HCT116 (cell line): ENCODE measurements at regions not wholly inside any gene's neighbourhood (a gene's known extent, or its start where the extent isn't known, plus 50 kb on each side); places are given as distances from the start of the nearest gene placed in this dataset.
A peak's percentile ranks its signal among the peaks of the same experiment; 100 is the strongest.

ENCODE experiments used
- ATAC-seq: fragments of 200-7000 bp; cut with Tn5 transposase; 2 replicates; pipeline ENCODE4 v1.9.1; 2020; ENCODE audit warnings: mild to moderate bottlenecking, moderate library complexity
- BruUV-seq: library from RNA; stranded (reverse); fragments of 400-500 nt; replicated peaks from 2 replicates; lab custom pipeline; 2021; lab: Mats Ljungman, UMichigan
- CTCF ChIA-PET: fragments of 300-600 bp; sonication (Branson Sonifier 250); formaldehyde crosslinking; loops from one replicate; lab custom pipeline; 2021; ENCODE audit warnings: antibody characterized with exemption; lab: Charles Lee
- POLR2A ChIA-PET: fragments of 300-600, 350-600 bp; sonication (Branson Sonifier 250); formaldehyde crosslinking; loops from one replicate; lab custom pipeline; 2021; ENCODE audit warnings: antibody characterized with exemption; lab: Charles Lee
- RAD21 ChIA-PET, 2 experiments: fragments of 300-600 bp; sonication (Branson Sonifier 250); formaldehyde crosslinking; loops; one replicate each; lab custom pipeline; 2023; ENCODE audit warnings: low total read pairs in 2 of 2; ENCODE audit not compliant: uncharacterized antibody in 2 of 2, unreplicated experiment in 2 of 2, low non-redundant PET in 1 of 2; lab: Charles Lee
- DNase-seq: peaks from one replicate; pipeline ENCODE4 v3.0.0-alpha.2; 2010; ENCODE audit warnings: low read depth, low spot score
- H2AFZ ChIP-seq: fragments of 200-600 bp; shearing (Covaris generic), sonication (generic); 2 replicates; pipeline ENCODE4 v1.6.1; 2017; ENCODE audit warnings: low read depth, mixed run types, mixed read lengths, antibody characterized with exemption, low read length; ENCODE audit not compliant: poor library complexity, severe bottlenecking
- H3K27ac ChIP-seq: 2 replicates; pipeline ENCODE4 v1.5.1; 2012; ENCODE audit warnings: low read depth, low read length
- H3K27me3 ChIP-seq: fragments of 200-600 bp; sonication (generic); 2 replicates; pipeline ENCODE4 v1.6.1; 2016; ENCODE audit warnings: mixed run types, low read length, mixed read lengths; ENCODE audit not compliant: insufficient read depth
- H3K36me3 ChIP-seq, 2 experiments: fragments of 200-500 bp in 1 of 2; fragments of 200-600 bp in 1 of 2; sonication (Bioruptor generic) in 1 of 2; sonication (generic) in 1 of 2; 2 replicates each; pipeline versions ENCODE4 v1.5.1 to v1.6.1; 2014 to 2016; ENCODE audit warnings: low read length in 2 of 2, inconsistent platforms in 1 of 2, mixed read lengths in 1 of 2, mixed run types in 1 of 2; ENCODE audit not compliant: insufficient read depth in 2 of 2, control insufficient read depth in 1 of 2
- H3K4me1 ChIP-seq, 2 experiments: fragments of 200-600 bp in 1 of 2; sonication (generic) in 1 of 2; 2 replicates each; pipeline versions ENCODE4 v1.5.1 to v1.6.1; 2012 to 2017; ENCODE audit warnings: low read length in 2 of 2, inconsistent platforms in 1 of 2, mild to moderate bottlenecking in 1 of 2, mixed read lengths in 1 of 2, mixed run types in 1 of 2, moderate library complexity in 1 of 2; ENCODE audit not compliant: insufficient read depth in 2 of 2, control insufficient read depth in 1 of 2
- H3K4me2 ChIP-seq: fragments of 200-600 bp; sonication (generic); 2 replicates; pipeline ENCODE4 v1.6.1; 2017; ENCODE audit warnings: mixed run types, low read length, mixed read lengths
- H3K4me3 ChIP-seq, 2 experiments: fragments of 200-600 bp in 1 of 2; sonication (generic) in 1 of 2; replicated peaks in 1 of 2; 2 replicates each; pipeline ENCODE4 v1.5.1; 2011 to 2016; ENCODE audit warnings: low read length in 2 of 2, control low read depth in 1 of 2, low read depth in 1 of 2, mild to moderate bottlenecking in 1 of 2, mixed read lengths in 1 of 2, mixed run types in 1 of 2
- H3K79me2 ChIP-seq: fragments of 200-600 bp; sonication (generic); 2 replicates; pipeline ENCODE4 v1.6.1; 2017; ENCODE audit warnings: mild to moderate bottlenecking, mixed run types, low read length, moderate library complexity, mixed read lengths; ENCODE audit not compliant: insufficient read depth
- H3K9ac ChIP-seq: fragments of 200-600 bp; sonication (generic); 2 replicates; pipeline ENCODE4 v1.6.1; 2016; ENCODE audit warnings: low read length, mixed read lengths
- H3K9me2 ChIP-seq: fragments of 200-600 bp; sonication (generic), shearing (Covaris generic); 2 replicates; pipeline ENCODE4 v1.6.1; 2017; ENCODE audit warnings: mixed run types, mild to moderate bottlenecking, moderate library complexity; ENCODE audit not compliant: insufficient read depth
- H3K9me3 ChIP-seq, 2 experiments: fragments of 200-500 bp in 1 of 2; fragments of 200-600 bp in 1 of 2; sonication (Bioruptor generic) in 1 of 2; sonication (generic) in 1 of 2; 2 replicates each; pipeline ENCODE4 v1.6.1; 2014 to 2017; ENCODE audit warnings: low read length in 2 of 2, mixed read lengths in 2 of 2, inconsistent platforms in 1 of 2, low read depth in 1 of 2, mild to moderate bottlenecking in 1 of 2, mixed run types in 1 of 2, moderate library complexity in 1 of 2; ENCODE audit not compliant: control insufficient read depth in 1 of 2, insufficient read depth in 1 of 2
- H4K20me1 ChIP-seq: fragments of 200-600 bp; sonication (generic), shearing (Covaris generic); 2 replicates; pipeline ENCODE4 v1.6.1; 2017; ENCODE audit warnings: mixed run types, mild to moderate bottlenecking, moderate library complexity; ENCODE audit not compliant: insufficient read depth
- CEBPB ChIP-seq: IDR thresholded peaks from 2 replicates; pipeline ENCODE4 v1.6.1; 2012; ENCODE audit warnings: low read depth
- CTCF ChIP-seq, 3 experiments: fragments of 200-600 bp in 1 of 3; sonication (generic) in 1 of 3; IDR thresholded peaks in 2 of 3; conservative IDR thresholded peaks in 1 of 3; 2 replicates each; pipeline ENCODE4 v1.5.1; 2012 to 2017; ENCODE audit warnings: low read depth in 2 of 3, low read length in 2 of 3, antibody characterized with exemption in 1 of 3, borderline replicate concordance in 1 of 3, control low read depth in 1 of 3, mild to moderate bottlenecking in 1 of 3, mixed read lengths in 1 of 3, mixed run types in 1 of 3, moderate library complexity in 1 of 3; ENCODE audit not compliant: insufficient read depth in 1 of 3
- EZH2phosphoT487 ChIP-seq: fragments of 200-600 bp; IDR thresholded peaks from 2 replicates; pipeline ENCODE4 v1.6.1; 2018; ENCODE audit warnings: antibody characterized with exemption, borderline replicate concordance
- SIN3A ChIP-seq: IDR thresholded peaks from 2 replicates; pipeline ENCODE4 v1.6.1; 2012; ENCODE audit warnings: low read depth
- SP1 ChIP-seq: IDR thresholded peaks from 2 replicates; pipeline ENCODE4 v1.6.1; 2012; ENCODE audit warnings: low read depth
- TCF7L2 ChIP-seq: IDR thresholded peaks from 2 replicates; pipeline ENCODE4 v1.7.0; 2011; ENCODE audit warnings: borderline replicate concordance, inconsistent platforms; ENCODE audit not compliant: insufficient read depth, insufficient read length; ENCODE audit errors: extremely low read depth
- YY1 ChIP-seq: IDR thresholded peaks from 2 replicates; pipeline ENCODE4 v1.6.1; 2011; ENCODE audit warnings: low read length, low read depth, moderate library complexity, mild to moderate bottlenecking; ENCODE audit not compliant: insufficient replicate concordance; ENCODE audit errors: extremely low read depth
- ZFX ChIP-seq: fragments of 450-650 bp; IDR thresholded peaks from 2 replicates; pipeline ENCODE4 v1.6.1; 2017
- ZNF274 ChIP-seq: fragments of 200-500 bp; sonication (Bioruptor generic); IDR thresholded peaks from 2 replicates; pipeline ENCODE4 v1.6.1; 2014; ENCODE audit warnings: mild to moderate bottlenecking, low read depth, low read length, inconsistent platforms
- intact Hi-C: fragments of 100-400 bp; cut with micrococcal nuclease; formaldehyde crosslinking; loops from 2 replicates; pipeline ENCODE4 v1.10.0; 2022

- Histone ChIP-seq H3K36me3 (no peaks in the 10 kb centered on the region), H3K27ac (no peak overlapping the region), H3K4me1 (no peaks in the 10 kb centered on the region), H3K9me2 (no peaks in the 10 kb centered on the region), H2AFZ (no peak overlapping the region), H3K27me3 (no peaks in the 10 kb centered on the region), H3K4me3 (no peak overlapping the region)
- intact Hi-C loops: no loop called here
- CTCF ChIA-PET: no interaction called here
- ATAC-seq (no peak), DNase-seq (no peak)
- POLR2A ChIA-PET: no interaction called here
- TF ChIP-seq ZNF274 (no peak), CTCF (IDR thresholded peaks at IDR 0.05 in 2 of 3, conservative IDR thresholded peaks at IDR 0.05 in 1 of 3; ENCODE audit: borderline replicate concordance in 1 of 3, insufficient read depth in 1 of 3, low read depth in 2 of 3, low read length in 2 of 3) (no peak), SIN3A (no peak), ZFX (no peak), YY1 (no peak)
- TF ChIP-seq, all 23 proteins: peak for 0
- RAD21 ChIA-PET: no interaction called here
- Histone ChIP-seq H3K9ac (no peak overlapping the region), H3K79me2 (no peaks in the 10 kb centered on the region), H4K20me1 (no peaks in the 10 kb centered on the region), H3K9me3 (no peaks in the 10 kb centered on the region), H3K4me2 (no peak overlapping the region)
- BruUV-seq: no TSS peak
These were observed 173.7 kb upstream of the CCDC196 start for GRCh38 chr14:66312451-66312850.

- no peak overlapping the region for H2AFZ ChIP-seq
These were observed 171.1 kb upstream of the CCDC196 start for GRCh38 chr14:66315098-66315497.

More at GRCh38 chr14:66315098-66315497, 171.1 kb upstream of the CCDC196 start:
- Histone ChIP-seq H3K4me2 (no peak overlapping the region), H3K27me3 (no peaks in the 10 kb centered on the region), H3K27ac (no peak overlapping the region), H3K4me1 (no peaks in the 10 kb centered on the region), H4K20me1 (no peaks in the 10 kb centered on the region), H3K9me3 (peaks cover 0 to 4% of the 10 kb centered on the region in 2 experiments; a peak in 1 of 4 replicates), H3K9me2 (no peaks in the 10 kb centered on the region), H3K4me3 (no peak overlapping the region), H3K36me3 (no peaks in the 10 kb centered on the region), H3K9ac (no peak overlapping the region), H3K79me2 (no peaks in the 10 kb centered on the region)
- ATAC-seq: peak; percentile 57; the same call in 1 of the 2 replicates
- BruUV-seq: no TSS peak
- ChIA-PET CTCF (no interaction called here), POLR2A (no interaction called here), RAD21 (no interaction called here)
- no peak for DNase-seq
- intact Hi-C loops: no loop called here
- TF ChIP-seq EZH2phosphoT487 (no peak), TCF7L2 (no peak), CEBPB (no peak), SP1 (no peak)
